Ascending aorta (tissue), 2 donors: ENCODE measurements at regions not wholly inside any gene's neighbourhood (a gene's known extent, or its start where the extent isn't known, plus 50 kb on each side); places are given as distances from the start of the nearest gene placed in this dataset.

ENCODE experiments used
- DNase-seq, 2 donors: peaks; one replicate each; pipeline ENCODE4 v3.0.0-alpha.2; 2019; ENCODE audit warnings: low spot score in 2 of 2
- H3K27ac ChIP-seq, 2 donors: fragments of 200-600 bp; sonication (generic); one replicate each; pipeline ENCODE4 v1.5.1; 2016 to 2017; ENCODE audit warnings: mild to moderate bottlenecking in 1 of 2
- H3K27me3 ChIP-seq: fragments of 200-600 bp; sonication (generic); one replicate; pipeline ENCODE4 v1.5.1; 2017
- H3K36me3 ChIP-seq, 2 donors: fragments of 200-600 bp; sonication (generic); one replicate each; pipeline ENCODE4 v1.5.1; 2016
- H3K4me1 ChIP-seq, 2 donors: fragments of 200-600 bp; sonication (generic); one replicate each; pipeline ENCODE4 v1.5.1; 2016 to 2017; ENCODE audit warnings: mild to moderate bottlenecking in 1 of 2
- H3K4me3 ChIP-seq, 2 donors: fragments of 200-600 bp; sonication (generic); one replicate each; pipeline ENCODE4 v1.5.1; 2016 to 2017; ENCODE audit warnings: mild to moderate bottlenecking in 1 of 2
- H3K9me3 ChIP-seq, 2 donors: fragments of 200-600 bp; sonication (generic); one replicate each; pipeline ENCODE4 v1.5.1; 2016
- intact Hi-C: fragments of 100-400 bp; cut with DNase I; formaldehyde crosslinking; loops from one replicate; pipeline ENCODE4 v1.15.1; 2023
- TF ChIP-seq, protein P1 (sequence below), 3 experiments: fragments of 200-600 bp in 2 of 3; fragments of 450-650 bp in 1 of 3; sonication (generic) in 2 of 3; IDR thresholded peaks; one replicate each; pipeline ENCODE4 v1.5.1; 2016 to 2019; ENCODE audit warnings: antibody characterized with exemption in 3 of 3, mild to moderate bottlenecking in 1 of 3, moderate library complexity in 1 of 3

DNA sequence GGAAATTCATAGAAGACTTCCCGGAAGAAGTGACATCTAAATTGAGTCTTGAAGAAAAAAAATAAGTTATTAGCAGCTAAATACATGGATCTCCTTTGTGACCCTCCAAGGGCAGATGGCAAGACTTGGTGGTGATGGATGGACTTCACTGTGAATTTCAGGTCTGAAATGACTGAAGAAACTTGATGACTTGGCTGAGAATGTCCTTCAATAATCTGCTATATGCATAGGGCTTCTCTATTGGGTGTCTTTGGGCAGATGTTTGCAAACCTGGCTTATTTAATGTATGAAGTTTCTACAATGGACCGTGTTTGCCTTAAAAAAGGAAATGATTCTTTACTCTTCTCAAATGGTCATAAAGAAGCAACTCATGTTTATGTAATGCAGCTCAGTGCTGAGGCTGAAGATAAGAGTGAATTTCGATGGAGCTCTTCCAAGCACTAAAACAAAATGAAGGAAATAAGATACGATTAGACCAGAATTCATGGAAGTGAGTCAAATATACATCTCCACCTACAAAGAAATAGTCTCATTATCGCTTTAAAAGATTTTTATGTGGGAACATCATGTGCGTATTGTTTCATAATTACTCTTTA is 116.6 kb upstream of the WDR11 start:
- Histone ChIP-seq H3K27ac (no peak overlapping the region), H3K36me3 (no peaks in the 10 kb centered on the region), H3K27me3 (no peaks in the 10 kb centered on the region), H3K4me1 (no peaks in the 10 kb centered on the region), H3K4me3 (no peak overlapping the region), H3K9me3 (no peaks in the 10 kb centered on the region)
- DNase-seq, result no peak
- TF ChIP-seq, protein P1, sequence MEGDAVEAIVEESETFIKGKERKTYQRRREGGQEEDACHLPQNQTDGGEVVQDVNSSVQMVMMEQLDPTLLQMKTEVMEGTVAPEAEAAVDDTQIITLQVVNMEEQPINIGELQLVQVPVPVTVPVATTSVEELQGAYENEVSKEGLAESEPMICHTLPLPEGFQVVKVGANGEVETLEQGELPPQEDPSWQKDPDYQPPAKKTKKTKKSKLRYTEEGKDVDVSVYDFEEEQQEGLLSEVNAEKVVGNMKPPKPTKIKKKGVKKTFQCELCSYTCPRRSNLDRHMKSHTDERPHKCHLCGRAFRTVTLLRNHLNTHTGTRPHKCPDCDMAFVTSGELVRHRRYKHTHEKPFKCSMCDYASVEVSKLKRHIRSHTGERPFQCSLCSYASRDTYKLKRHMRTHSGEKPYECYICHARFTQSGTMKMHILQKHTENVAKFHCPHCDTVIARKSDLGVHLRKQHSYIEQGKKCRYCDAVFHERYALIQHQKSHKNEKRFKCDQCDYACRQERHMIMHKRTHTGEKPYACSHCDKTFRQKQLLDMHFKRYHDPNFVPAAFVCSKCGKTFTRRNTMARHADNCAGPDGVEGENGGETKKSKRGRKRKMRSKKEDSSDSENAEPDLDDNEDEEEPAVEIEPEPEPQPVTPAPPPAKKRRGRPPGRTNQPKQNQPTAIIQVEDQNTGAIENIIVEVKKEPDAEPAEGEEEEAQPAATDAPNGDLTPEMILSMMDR (IDR thresholded peaks at IDR 0.05), result no peak
- intact Hi-C loops, result no loop called here

DNA sequence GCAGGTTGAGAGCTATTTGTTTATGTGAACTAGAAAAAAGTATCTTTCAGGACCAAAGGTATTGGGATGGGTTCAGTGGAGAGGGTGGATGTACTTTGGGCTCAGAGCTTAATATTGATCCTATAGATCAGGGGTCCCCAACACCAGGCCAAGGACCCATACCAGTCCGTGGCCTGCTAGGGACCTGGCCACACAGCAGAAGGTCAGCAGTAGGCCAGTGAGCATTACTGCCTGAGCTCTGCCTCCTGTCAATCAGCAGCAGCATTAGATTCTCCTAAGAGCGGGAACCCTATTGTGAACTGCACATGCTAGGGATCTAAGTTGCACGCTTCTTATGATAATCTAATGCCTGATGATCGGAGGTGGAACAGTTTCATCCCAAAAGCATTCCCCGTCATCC is 115.8 kb upstream of the WDR11 start:
- intact Hi-C loops, result no loop called here
- no peak for DNase-seq
- no peaks in the 10 kb centered on the region for H3K4me1 ChIP-seq
- H3K4me3 ChIP-seq, result no peak overlapping the region
- H3K27ac ChIP-seq, result no peak overlapping the region
- TF ChIP-seq, protein P1 (IDR thresholded peaks at IDR 0.05), result no peak
- no peaks in the 10 kb centered on the region for H3K27me3 ChIP-seq
- H3K9me3 ChIP-seq, result no peaks in the 10 kb centered on the region
- H3K36me3 ChIP-seq, result no peaks in the 10 kb centered on the region

DNA sequence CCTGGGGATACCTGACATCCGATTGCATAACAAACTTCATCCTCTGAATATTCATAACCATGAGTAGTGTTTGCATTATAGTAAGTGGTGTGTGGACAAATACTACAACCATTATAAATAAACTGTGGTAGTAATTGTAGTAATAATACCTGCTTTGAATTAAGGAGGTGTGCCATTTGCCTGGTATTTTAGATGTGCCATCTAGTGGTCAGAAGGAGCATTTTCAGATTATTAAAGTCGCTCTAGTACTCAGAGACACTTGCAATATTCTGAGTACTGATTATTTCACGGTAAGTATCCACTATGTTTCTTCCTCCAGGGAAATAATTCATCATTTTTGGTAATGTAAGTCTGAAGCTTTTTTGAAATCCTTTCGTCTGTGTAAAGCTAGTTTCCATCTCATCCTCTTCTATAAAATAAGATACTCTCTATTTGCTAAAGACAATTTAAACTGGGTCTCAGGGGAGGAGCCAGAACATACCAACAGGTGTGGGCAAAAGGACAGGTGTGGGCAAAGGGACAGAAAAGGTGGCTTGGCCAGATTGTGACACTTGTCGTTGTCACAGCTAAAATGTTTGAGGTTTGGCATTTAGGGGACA is 115.3 kb upstream of the WDR11 start:
- intact Hi-C loops, result no loop called here
- TF ChIP-seq, protein P1 (IDR thresholded peaks at IDR 0.05), result peak in 2 of 3 experiments; percentile 21 to 40
- Histone ChIP-seq H3K36me3 (no peaks in the 10 kb centered on the region), H3K4me3 (no peak overlapping the region), H3K4me1 (no peaks in the 10 kb centered on the region), H3K27me3 (no peaks in the 10 kb centered on the region), H3K9me3 (no peaks in the 10 kb centered on the region), H3K27ac (no peak overlapping the region)
- no peak for DNase-seq

DNA sequence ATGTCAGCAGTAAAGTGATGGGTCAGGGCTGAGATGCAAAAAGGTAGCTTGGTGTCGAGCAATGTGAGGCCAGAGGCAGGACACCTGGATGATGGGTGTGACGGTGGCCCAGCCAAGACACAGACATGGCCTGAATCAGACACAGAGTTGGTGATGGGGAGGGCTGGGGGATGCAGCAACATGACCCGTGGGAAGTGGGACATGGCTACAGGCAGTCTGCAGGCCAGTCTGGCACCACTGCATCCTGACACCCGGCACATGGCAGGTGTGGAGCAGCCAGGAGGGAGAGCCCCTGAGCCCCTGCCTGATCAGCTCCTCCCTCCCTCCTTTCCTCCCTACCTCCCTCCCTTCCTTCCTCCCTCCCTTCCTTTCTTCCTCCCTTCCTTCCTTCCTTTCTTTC is 114.8 kb upstream of the WDR11 start:
- TF ChIP-seq, protein P1 (IDR thresholded peaks at IDR 0.05), result no peak

DNA sequence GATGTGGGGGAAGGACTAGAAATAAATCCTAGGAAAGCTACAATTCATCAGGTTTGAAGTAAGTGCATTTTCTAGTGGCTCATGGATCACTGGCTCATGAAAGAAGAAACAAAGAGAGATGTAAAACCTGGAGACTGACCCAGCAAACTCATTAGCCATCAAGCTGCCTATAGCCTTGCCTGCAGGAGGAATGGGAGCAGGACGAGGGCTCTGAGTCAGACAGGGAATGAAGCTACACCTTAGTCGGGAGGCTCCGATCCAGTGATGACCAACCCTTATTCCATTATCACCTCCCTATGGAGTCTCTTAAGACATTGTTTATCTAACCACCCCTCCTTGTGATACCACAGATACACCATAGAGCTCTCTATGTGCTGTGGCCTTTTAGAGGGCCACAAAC is 112.5 kb upstream of the WDR11 start:
- H3K27me3 ChIP-seq, result no peaks in the 10 kb centered on the region
- no peaks in the 10 kb centered on the region for H3K36me3 ChIP-seq
- no peaks in the 10 kb centered on the region for H3K4me1 ChIP-seq
- DNase-seq, result no peak
- intact Hi-C loops, result no loop called here
- H3K9me3 ChIP-seq, result no peaks in the 10 kb centered on the region
- TF ChIP-seq, protein P1 (IDR thresholded peaks at IDR 0.05), result no peak
- H3K27ac ChIP-seq, result no peak overlapping the region
- H3K4me3 ChIP-seq, result no peak overlapping the region

More for the DNA sequence above, 114.8 kb upstream of the WDR11 start:
- Histone ChIP-seq H3K36me3 (no peaks in the 10 kb centered on the region), H3K27me3 (no peaks in the 10 kb centered on the region), H3K4me1 (no peaks in the 10 kb centered on the region), H3K9me3 (no peaks in the 10 kb centered on the region), H3K4me3 (no peak overlapping the region), H3K27ac (no peak overlapping the region)
- intact Hi-C loops, result no loop called here
- DNase-seq, result no peak
